GM12878 (cell line): ENCODE measurements at regions not wholly inside any gene's neighbourhood (a gene's known extent, or its start where the extent isn't known, plus 50 kb on each side); places are given as distances from the start of the nearest gene placed in this dataset.
"Not testable (repeated sequence)": the region's sequence is repeated elsewhere in the genome, so short reads cannot be mapped to it uniquely, and the experiment has no call there.

Experiments
- BCLAF1 ChIP-seq: fragments of 450-650 bp; IDR thresholded peaks from 2 replicates; pipeline ENCODE4 v1.6.1; 2017; ENCODE audit warnings: antibody characterized with exemption, mild to moderate bottlenecking, moderate library complexity
- BHLHE40 ChIP-seq, 2 experiments: fragments of 450-650 bp in 1 of 2; IDR thresholded peaks; 2 replicates each; pipeline ENCODE4 v1.6.1; 2011 to 2017; ENCODE audit warnings: low read depth in 2 of 2, borderline replicate concordance in 1 of 2, improper control_type of control experiment in 1 of 2, low read length in 1 of 2, mild to moderate bottlenecking in 1 of 2
- CREB1 ChIP-seq: IDR thresholded peaks from 2 replicates; pipeline ENCODE4 v1.6.1; 2012; ENCODE audit warnings: low read depth, mild to moderate bottlenecking, inconsistent platforms
- EZH2 ChIP-seq: IDR thresholded peaks from 2 replicates; pipeline ENCODE4 v1.6.1; 2012; ENCODE audit warnings: low read depth, mild to moderate bottlenecking, control low read depth, inconsistent platforms, low read length, borderline replicate concordance; ENCODE audit not compliant: control insufficient read depth
- FOS ChIP-seq: IDR thresholded peaks from 3 replicates; pipeline ENCODE4 v1.6.1; 2011; ENCODE audit warnings: borderline replicate concordance; ENCODE audit not compliant: insufficient read length; ENCODE audit errors: extremely low read depth
- HCFC1 ChIP-seq: fragments of 150-350 bp; IDR thresholded peaks from 2 replicates; pipeline ENCODE4 v1.6.1; 2014; ENCODE audit warnings: low read length
- NR2C2 ChIP-seq: IDR thresholded peaks from 2 replicates; pipeline ENCODE4 v1.6.1; 2011; ENCODE audit warnings: borderline replicate concordance, low read depth; ENCODE audit not compliant: control insufficient read depth, insufficient read length
- POLR2A ChIP-seq: IDR thresholded peaks from 2 replicates; pipeline ENCODE4 v1.6.1; 2011; ENCODE audit warnings: low read depth, mild to moderate bottlenecking, low read length
- REST ChIP-seq: IDR thresholded peaks from 2 replicates; pipeline ENCODE4 v1.6.1; 2012; ENCODE audit warnings: mild to moderate bottlenecking, low read depth, low read length

GRCh38 chr12:31183107-31183506 lies 109.4 kb downstream of the DDX11 start:
- not testable (repeated sequence) for TF ChIP-seq REST; NR2C2; POLR2A; FOS; EZH2; BHLHE40 (IDR thresholded peaks at IDR 0.05; ENCODE audit: borderline replicate concordance in 1 of 2, low read depth in 2 of 2, low read length in 1 of 2); CREB1; BCLAF1; HCFC1
